ENCODE measurements at regions not wholly inside any gene's neighbourhood (a gene's known extent, or its start where the extent isn't known, plus 50 kb on each side); places are given as distances from the start of the nearest gene placed in this dataset.

GRCh38 chr6:40899684-40900155 lies 139.3 kb downstream of the UNC5CL start:
- Histone ChIP-seq H3K4me3 (ENCODE audit: low read length) (no peak overlapping the region), H3K4me1 (ENCODE audit: control insufficient read depth, insufficient read depth, low read length) (no peaks in the 10 kb centered on the region), H3K9me3 (ENCODE audit: control insufficient read depth, low read length) (no peaks in the 10 kb centered on the region), H3K27me3 (ENCODE audit: control insufficient read depth, insufficient read depth, low read length, poor library complexity, severe bottlenecking) (peaks cover 5% of the 10 kb centered on the region), H3K27ac (ENCODE audit: low read depth, low read length) (no peak overlapping the region), H3K36me3 (ENCODE audit: control insufficient read depth, insufficient read depth, low read length) (no peaks in the 10 kb centered on the region), H3K9ac (ENCODE audit: extremely low read depth, low read length, poor library complexity, severe bottlenecking) (no peak overlapping the region)
- peaks cover 20% of the 10 kb centered on the region for H3K4me1 Mint-ChIP-seq
- WGBS, 2 experiments (ENCODE audit: insufficient coverage in 1 of 2, insufficient read length in 1 of 2): 57 to 76% methylated on average over 7 of the region's 7 CpGs
- H3K36me3 Mint-ChIP-seq (ENCODE audit: low read depth): no peaks in the 10 kb centered on the region
- no peak for TF ChIP-seq CTCF (conservative IDR thresholded peaks at IDR 0.05)
- DNase-seq: peak; percentile 60
- no peak overlapping the region for H3K27ac Mint-ChIP-seq
- H3K9me3 Mint-ChIP-seq: no peaks in the 10 kb centered on the region
- no peak overlapping the region for H3K4me3 Mint-ChIP-seq
- H3K27me3 Mint-ChIP-seq (ENCODE audit: insufficient read depth): peaks cover 26% of the 10 kb centered on the region

GRCh38 chr6:40898073-40898472 lies 140.9 kb downstream of the UNC5CL start:
- H3K9me3 Mint-ChIP-seq: no peaks in the 10 kb centered on the region

GRCh38 chr6:40897390-40898003 lies 141.5 kb downstream of the UNC5CL start:
- Mint-ChIP-seq H3K9me3 (no peaks in the 10 kb centered on the region), H3K36me3 (ENCODE audit: low read depth) (no peaks in the 10 kb centered on the region), H3K27ac (no peak overlapping the region), H3K27me3 (ENCODE audit: insufficient read depth) (peaks cover 17% of the 10 kb centered on the region), H3K4me3 (no peak overlapping the region), H3K4me1 (peaks cover 22% of the 10 kb centered on the region)
- no peak overlapping the region for H3K4me3 ChIP-seq (ENCODE audit: low read length)
- H3K27me3 ChIP-seq (ENCODE audit: control insufficient read depth, insufficient read depth, low read length, poor library complexity, severe bottlenecking): peaks cover 5% of the 10 kb centered on the region
- TF ChIP-seq CTCF (conservative IDR thresholded peaks at IDR 0.05): no peak
- H3K4me1 ChIP-seq (ENCODE audit: control insufficient read depth, insufficient read depth, low read length): no peaks in the 10 kb centered on the region
- H3K9ac ChIP-seq (ENCODE audit: extremely low read depth, low read length, poor library complexity, severe bottlenecking): no peak overlapping the region
- no peaks in the 10 kb centered on the region for H3K36me3 ChIP-seq (ENCODE audit: control insufficient read depth, insufficient read depth, low read length)
- no peaks in the 10 kb centered on the region for H3K9me3 ChIP-seq (ENCODE audit: control insufficient read depth, low read length)
- H3K27ac ChIP-seq (ENCODE audit: low read depth, low read length): no peak overlapping the region
- WGBS, 2 experiments (ENCODE audit: insufficient coverage in 1 of 2, insufficient read length in 1 of 2): 92 to 98% methylated on average over 8 to 9 of the region's 10 CpGs
- no peak for DNase-seq

More at GRCh38 chr6:40898073-40898472, 140.9 kb downstream of the UNC5CL start:
- Mint-ChIP-seq H3K27ac (no peak overlapping the region), H3K4me3 (no peak overlapping the region), H3K36me3 (ENCODE audit: low read depth) (no peaks in the 10 kb centered on the region), H3K4me1 (peaks cover 22% of the 10 kb centered on the region), H3K27me3 (ENCODE audit: insufficient read depth) (peaks cover 19% of the 10 kb centered on the region)
- TF ChIP-seq CTCF (conservative IDR thresholded peaks at IDR 0.05): no peak
- Histone ChIP-seq H3K27me3 (ENCODE audit: control insufficient read depth, insufficient read depth, low read length, poor library complexity, severe bottlenecking) (peaks cover 5% of the 10 kb centered on the region), H3K27ac (ENCODE audit: low read depth, low read length) (no peak overlapping the region), H3K36me3 (ENCODE audit: control insufficient read depth, insufficient read depth, low read length) (no peaks in the 10 kb centered on the region), H3K4me3 (ENCODE audit: low read length) (no peak overlapping the region), H3K9me3 (ENCODE audit: control insufficient read depth, low read length) (no peaks in the 10 kb centered on the region), H3K9ac (ENCODE audit: extremely low read depth, low read length, poor library complexity, severe bottlenecking) (no peak overlapping the region), H3K4me1 (ENCODE audit: control insufficient read depth, insufficient read depth, low read length) (no peaks in the 10 kb centered on the region)
- DNase-seq: no peak
- 97 to 100% methylated on average over 1 of the region's 1 CpG for WGBS, 2 experiments (ENCODE audit: insufficient coverage in 1 of 2, insufficient read length in 1 of 2)
